Liver (tissue), 8 donors: ENCODE measurements at regions not wholly inside any gene's neighbourhood (a gene's known extent, or its start where the extent isn't known, plus 50 kb on each side); places are given as distances from the start of the nearest gene placed in this dataset.

Experiments used
- DNase-seq: peaks from one replicate; pipeline ENCODE4 v3.0.0-alpha.2; 2017; ENCODE audit warnings: low spot score
- H3K27ac ChIP-seq, 2 donors: one replicate each; pipeline ENCODE4 v1.7.0; 2013; ENCODE audit warnings: inconsistent platforms in 2 of 2, low read length in 2 of 2, control low read depth in 1 of 2, low read depth in 1 of 2, mild to moderate bottlenecking in 1 of 2
- H3K27me3 ChIP-seq, 4 donors: one replicate each; pipeline versions ENCODE4 v1.6.1 to v1.7.0; 2013; ENCODE audit warnings: low read length in 3 of 4, inconsistent platforms in 1 of 4, mild to moderate bottlenecking in 1 of 4, moderate library complexity in 1 of 4; ENCODE audit not compliant: control insufficient read depth in 4 of 4, insufficient read depth in 4 of 4
- H3K36me3 ChIP-seq, 4 donors: one replicate each; pipeline versions ENCODE4 v1.6.1 to v1.7.0; 2013; ENCODE audit warnings: low read length in 3 of 4, mild to moderate bottlenecking in 3 of 4, low read depth in 1 of 4, moderate library complexity in 1 of 4; ENCODE audit not compliant: control insufficient read depth in 4 of 4, insufficient read depth in 3 of 4
- H3K4me1 ChIP-seq, 4 donors: one replicate each; pipeline versions ENCODE4 v1.6.1 to v1.7.0; 2013; ENCODE audit warnings: low read length in 3 of 4, mild to moderate bottlenecking in 3 of 4, moderate library complexity in 1 of 4; ENCODE audit not compliant: control insufficient read depth in 4 of 4, insufficient read depth in 4 of 4
- H3K4me3 ChIP-seq, 3 donors: one replicate each; pipeline versions ENCODE4 v1.6.1 to v1.7.0; 2013; ENCODE audit warnings: low read length in 3 of 3, control low read depth in 1 of 3, low read depth in 1 of 3, mild to moderate bottlenecking in 1 of 3
- H3K9ac ChIP-seq, 2 donors: one replicate each; pipeline ENCODE4 v1.7.0; 2013; ENCODE audit warnings: low read length in 2 of 2, mild to moderate bottlenecking in 2 of 2, moderate library complexity in 2 of 2, control low read depth in 1 of 2, low read depth in 1 of 2
- H3K9me3 ChIP-seq, 4 donors: one replicate each; pipeline versions ENCODE4 v1.6.1 to v1.7.0; 2013; ENCODE audit warnings: low read length in 3 of 4; ENCODE audit not compliant: control insufficient read depth in 4 of 4
- EGR1 ChIP-seq, 2 donors: IDR thresholded peaks; 2 replicates each; pipeline ENCODE4 v1.6.1; 2016 to 2018; ENCODE audit warnings: antibody characterized with exemption in 2 of 2, low read depth in 2 of 2
- FOXA1 ChIP-seq: IDR thresholded peaks from 2 replicates; pipeline ENCODE4 v1.6.1; 2016; ENCODE audit warnings: antibody characterized with exemption
- GABPA ChIP-seq, 2 donors: IDR thresholded peaks in 1 of 2; conservative IDR thresholded peaks in 1 of 2; 2 replicates each; pipeline ENCODE4 v1.6.1; 2016; ENCODE audit warnings: antibody characterized with exemption in 2 of 2, mild to moderate bottlenecking in 1 of 2, moderate library complexity in 1 of 2
- HNF4A ChIP-seq, 2 donors: conservative IDR thresholded peaks; 2 replicates each; pipeline ENCODE4 v1.6.1; 2016; ENCODE audit warnings: antibody characterized with exemption in 2 of 2, mild to moderate bottlenecking in 2 of 2
- HNF4G ChIP-seq: IDR thresholded peaks from 2 replicates; pipeline ENCODE4 v1.6.1; 2016; ENCODE audit warnings: antibody characterized with exemption
- RAD21 ChIP-seq, 2 donors: IDR thresholded peaks; 2 replicates each; pipeline ENCODE4 v1.6.1; 2016; ENCODE audit warnings: antibody characterized with exemption in 2 of 2, mild to moderate bottlenecking in 2 of 2
- RXRA ChIP-seq, 2 donors: IDR thresholded peaks; 2 replicates each; pipeline ENCODE4 v1.6.1; 2017 to 2018; ENCODE audit warnings: antibody characterized with exemption in 2 of 2, mild to moderate bottlenecking in 1 of 2
- SP1 ChIP-seq: IDR thresholded peaks from 2 replicates; pipeline ENCODE4 v1.6.1; 2018; ENCODE audit warnings: antibody characterized with exemption, mild to moderate bottlenecking
- TAF1 ChIP-seq: conservative IDR thresholded peaks from 2 replicates; pipeline ENCODE4 v1.6.1; 2016; ENCODE audit warnings: antibody characterized with exemption, mild to moderate bottlenecking
- YY1 ChIP-seq: IDR thresholded peaks from 2 replicates; pipeline ENCODE4 v1.6.1; 2016; ENCODE audit warnings: antibody characterized with exemption, mild to moderate bottlenecking
- WGBS: extraction: QIAGEN DNeasy Blood & Tissue Kit; methylation state at CpG from one replicate; pipeline ENCODE4 v1.1.7; 2013; 5-methylcytosine and 5-hydroxymethylcytosine counted together
- TF ChIP-seq, protein P1 (sequence below): IDR thresholded peaks from 2 replicates; pipeline ENCODE4 v1.6.1; 2016; ENCODE audit warnings: antibody characterized with exemption
- TF ChIP-seq, protein P2 (sequence below): IDR thresholded peaks from 2 replicates; pipeline ENCODE4 v1.6.1; 2016; ENCODE audit warnings: antibody characterized with exemption
- TF ChIP-seq, protein P3 (sequence below): IDR thresholded peaks from 2 replicates; pipeline ENCODE4 v1.6.1; 2016; ENCODE audit warnings: antibody characterized with exemption
- TF ChIP-seq, protein P4 (sequence below): fragments of 150-350 bp; IDR thresholded peaks from 2 replicates; pipeline ENCODE4 v1.5.1; 2017; ENCODE audit warnings: improper control_type of control experiment, low read depth, low read length; ENCODE audit not compliant: missing input control
- TF ChIP-seq, protein P5 (sequence below): IDR thresholded peaks from 2 replicates; pipeline ENCODE4 v1.6.1; 2016; ENCODE audit warnings: antibody characterized with exemption, mild to moderate bottlenecking
- donor health status: healthy.
- donor health status: healthy.
- donor health status: healthy.
- donor health status: healthy.
- donor health status: healthy.

DNA sequence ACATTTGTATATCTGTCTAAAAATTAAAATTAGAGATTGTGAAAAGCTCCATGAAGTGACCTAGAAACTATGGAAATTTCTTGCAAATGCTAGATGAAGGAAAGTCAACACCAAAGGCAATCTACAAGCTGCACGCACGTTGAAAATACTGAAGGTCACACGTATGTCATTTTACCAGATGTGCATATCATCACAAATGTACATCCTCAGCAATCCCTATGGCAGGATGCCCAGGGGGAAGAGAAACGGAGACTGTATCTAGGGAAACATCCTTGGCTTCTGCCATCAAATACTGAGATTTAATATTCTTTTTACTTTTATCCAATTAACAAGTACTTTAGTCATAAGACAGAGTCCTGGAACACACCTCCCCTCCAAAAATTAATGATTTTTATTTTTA is 672.0 kb downstream of the RNF144B start (continued):
- TF ChIP-seq, protein P1, sequence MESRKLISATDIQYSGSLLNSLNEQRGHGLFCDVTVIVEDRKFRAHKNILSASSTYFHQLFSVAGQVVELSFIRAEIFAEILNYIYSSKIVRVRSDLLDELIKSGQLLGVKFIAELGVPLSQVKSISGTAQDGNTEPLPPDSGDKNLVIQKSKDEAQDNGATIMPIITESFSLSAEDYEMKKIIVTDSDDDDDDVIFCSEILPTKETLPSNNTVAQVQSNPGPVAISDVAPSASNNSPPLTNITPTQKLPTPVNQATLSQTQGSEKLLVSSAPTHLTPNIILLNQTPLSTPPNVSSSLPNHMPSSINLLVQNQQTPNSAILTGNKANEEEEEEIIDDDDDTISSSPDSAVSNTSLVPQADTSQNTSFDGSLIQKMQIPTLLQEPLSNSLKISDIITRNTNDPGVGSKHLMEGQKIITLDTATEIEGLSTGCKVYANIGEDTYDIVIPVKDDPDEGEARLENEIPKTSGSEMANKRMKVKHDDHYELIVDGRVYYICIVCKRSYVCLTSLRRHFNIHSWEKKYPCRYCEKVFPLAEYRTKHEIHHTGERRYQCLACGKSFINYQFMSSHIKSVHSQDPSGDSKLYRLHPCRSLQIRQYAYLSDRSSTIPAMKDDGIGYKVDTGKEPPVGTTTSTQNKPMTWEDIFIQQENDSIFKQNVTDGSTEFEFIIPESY = no peak
- TF ChIP-seq GABPA (IDR thresholded peaks at IDR 0.05 in 1 of 2, conservative IDR thresholded peaks at IDR 0.05 in 1 of 2) (no peak), TAF1 (no peak)
- TF ChIP-seq, protein P2, sequence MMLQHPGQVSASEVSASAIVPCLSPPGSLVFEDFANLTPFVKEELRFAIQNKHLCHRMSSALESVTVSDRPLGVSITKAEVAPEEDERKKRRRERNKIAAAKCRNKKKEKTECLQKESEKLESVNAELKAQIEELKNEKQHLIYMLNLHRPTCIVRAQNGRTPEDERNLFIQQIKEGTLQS = no peak

DNA sequence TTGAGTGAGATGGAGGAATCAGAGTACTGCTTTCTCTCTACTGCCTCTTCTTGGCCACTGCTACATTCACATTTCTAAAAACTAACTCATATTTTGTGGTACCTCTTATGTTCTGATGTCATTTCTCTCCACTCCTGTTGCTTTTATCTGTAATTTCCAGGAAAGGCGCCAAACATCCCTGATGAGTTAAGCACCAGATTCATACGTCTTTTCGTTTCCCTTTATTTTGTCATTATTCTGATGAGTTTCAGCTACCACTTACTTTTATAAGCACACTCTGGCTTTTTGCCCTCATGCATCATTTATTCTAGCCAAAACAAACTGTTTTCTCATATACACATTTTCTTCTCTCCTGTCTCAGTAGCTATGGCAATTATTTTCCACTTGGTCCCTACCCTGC is 680.0 kb downstream of the RNF144B start:
- H3K27me3 ChIP-seq = no peaks in the 10 kb centered on the region
- no peak overlapping the region for H3K27ac ChIP-seq
- peaks cover 0 to 4% (median 3%) of the 10 kb centered on the region in 4 donors for H3K9me3 ChIP-seq
- H3K9ac ChIP-seq = no peak overlapping the region
- H3K36me3 ChIP-seq = no peaks in the 10 kb centered on the region
- no peak overlapping the region for H3K4me3 ChIP-seq
- TF ChIP-seq, protein P2 = no peak
- TF ChIP-seq, protein P3, sequence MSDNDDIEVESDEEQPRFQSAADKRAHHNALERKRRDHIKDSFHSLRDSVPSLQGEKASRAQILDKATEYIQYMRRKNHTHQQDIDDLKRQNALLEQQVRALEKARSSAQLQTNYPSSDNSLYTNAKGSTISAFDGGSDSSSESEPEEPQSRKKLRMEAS = no peak
- TF ChIP-seq, protein P4, sequence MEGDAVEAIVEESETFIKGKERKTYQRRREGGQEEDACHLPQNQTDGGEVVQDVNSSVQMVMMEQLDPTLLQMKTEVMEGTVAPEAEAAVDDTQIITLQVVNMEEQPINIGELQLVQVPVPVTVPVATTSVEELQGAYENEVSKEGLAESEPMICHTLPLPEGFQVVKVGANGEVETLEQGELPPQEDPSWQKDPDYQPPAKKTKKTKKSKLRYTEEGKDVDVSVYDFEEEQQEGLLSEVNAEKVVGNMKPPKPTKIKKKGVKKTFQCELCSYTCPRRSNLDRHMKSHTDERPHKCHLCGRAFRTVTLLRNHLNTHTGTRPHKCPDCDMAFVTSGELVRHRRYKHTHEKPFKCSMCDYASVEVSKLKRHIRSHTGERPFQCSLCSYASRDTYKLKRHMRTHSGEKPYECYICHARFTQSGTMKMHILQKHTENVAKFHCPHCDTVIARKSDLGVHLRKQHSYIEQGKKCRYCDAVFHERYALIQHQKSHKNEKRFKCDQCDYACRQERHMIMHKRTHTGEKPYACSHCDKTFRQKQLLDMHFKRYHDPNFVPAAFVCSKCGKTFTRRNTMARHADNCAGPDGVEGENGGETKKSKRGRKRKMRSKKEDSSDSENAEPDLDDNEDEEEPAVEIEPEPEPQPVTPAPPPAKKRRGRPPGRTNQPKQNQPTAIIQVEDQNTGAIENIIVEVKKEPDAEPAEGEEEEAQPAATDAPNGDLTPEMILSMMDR = no peak
- TF ChIP-seq FOXA1 (no peak), SP1 (no peak), GABPA (IDR thresholded peaks at IDR 0.05 in 1 of 2, conservative IDR thresholded peaks at IDR 0.05 in 1 of 2) (no peak), YY1 (no peak), HNF4A (conservative IDR thresholded peaks at IDR 0.05) (no peak), HNF4G (no peak), RXRA (IDR thresholded peaks at IDR 0.05) (no peak), RAD21 (IDR thresholded peaks at IDR 0.05) (no peak), EGR1 (IDR thresholded peaks at IDR 0.05; ENCODE audit: low read depth in 2 of 2) (no peak)
- TF ChIP-seq, protein P5, sequence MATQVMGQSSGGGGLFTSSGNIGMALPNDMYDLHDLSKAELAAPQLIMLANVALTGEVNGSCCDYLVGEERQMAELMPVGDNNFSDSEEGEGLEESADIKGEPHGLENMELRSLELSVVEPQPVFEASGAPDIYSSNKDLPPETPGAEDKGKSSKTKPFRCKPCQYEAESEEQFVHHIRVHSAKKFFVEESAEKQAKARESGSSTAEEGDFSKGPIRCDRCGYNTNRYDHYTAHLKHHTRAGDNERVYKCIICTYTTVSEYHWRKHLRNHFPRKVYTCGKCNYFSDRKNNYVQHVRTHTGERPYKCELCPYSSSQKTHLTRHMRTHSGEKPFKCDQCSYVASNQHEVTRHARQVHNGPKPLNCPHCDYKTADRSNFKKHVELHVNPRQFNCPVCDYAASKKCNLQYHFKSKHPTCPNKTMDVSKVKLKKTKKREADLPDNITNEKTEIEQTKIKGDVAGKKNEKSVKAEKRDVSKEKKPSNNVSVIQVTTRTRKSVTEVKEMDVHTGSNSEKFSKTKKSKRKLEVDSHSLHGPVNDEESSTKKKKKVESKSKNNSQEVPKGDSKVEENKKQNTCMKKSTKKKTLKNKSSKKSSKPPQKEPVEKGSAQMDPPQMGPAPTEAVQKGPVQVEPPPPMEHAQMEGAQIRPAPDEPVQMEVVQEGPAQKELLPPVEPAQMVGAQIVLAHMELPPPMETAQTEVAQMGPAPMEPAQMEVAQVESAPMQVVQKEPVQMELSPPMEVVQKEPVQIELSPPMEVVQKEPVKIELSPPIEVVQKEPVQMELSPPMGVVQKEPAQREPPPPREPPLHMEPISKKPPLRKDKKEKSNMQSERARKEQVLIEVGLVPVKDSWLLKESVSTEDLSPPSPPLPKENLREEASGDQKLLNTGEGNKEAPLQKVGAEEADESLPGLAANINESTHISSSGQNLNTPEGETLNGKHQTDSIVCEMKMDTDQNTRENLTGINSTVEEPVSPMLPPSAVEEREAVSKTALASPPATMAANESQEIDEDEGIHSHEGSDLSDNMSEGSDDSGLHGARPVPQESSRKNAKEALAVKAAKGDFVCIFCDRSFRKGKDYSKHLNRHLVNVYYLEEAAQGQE = no peak
- TF ChIP-seq, protein P1 = no peak
- DNase-seq = no peak
- 84% methylated on average over 3 of the region's 3 CpGs for WGBS
- H3K4me1 ChIP-seq = no peaks in the 10 kb centered on the region
